Mesendoderm (in vitro differentiated cells): ENCODE measurements at regions not wholly inside any gene's neighbourhood (a gene's known extent, or its start where the extent isn't known, plus 50 kb on each side); places are given as distances from the start of the nearest gene placed in this dataset.
"Not testable (repeated sequence)": the region's sequence is repeated elsewhere in the genome, so short reads cannot be mapped to it uniquely, and the experiment has no call there.

ENCODE experiments used
- DNase-seq: peaks from one replicate; pipeline ENCODE4 v3.0.0; 2013
- H2AK5ac ChIP-seq: 2 replicates; pipeline ENCODE4 v1.6.1; 2013; ENCODE audit warnings: low read length, inconsistent platforms
- H2BK120ac ChIP-seq: 2 replicates; pipeline ENCODE4 v1.6.1; 2013; ENCODE audit warnings: low read depth, mild to moderate bottlenecking, low read length, moderate library complexity, mixed read lengths
- H2BK15ac ChIP-seq: replicated peaks from 2 replicates; pipeline ENCODE4 v1.6.1; 2013; ENCODE audit warnings: low read depth, mild to moderate bottlenecking, moderate library complexity
- H2BK5ac ChIP-seq: 2 replicates; pipeline ENCODE4 v1.6.1; 2013; ENCODE audit warnings: low read length, inconsistent platforms
- H3K18ac ChIP-seq: 2 replicates; pipeline ENCODE4 v1.6.1; 2013; ENCODE audit warnings: mild to moderate bottlenecking, low read length, mixed read lengths
- H3K23ac ChIP-seq: one replicate; pipeline ENCODE4 v1.6.1; 2013; ENCODE audit warnings: low read length
- H3K27ac ChIP-seq: 2 replicates; pipeline ENCODE4 v1.5.1; 2013; ENCODE audit warnings: low read depth, mild to moderate bottlenecking, inconsistent platforms, low read length, moderate library complexity
- H3K27me3 ChIP-seq: 2 replicates; pipeline ENCODE4 v1.6.1; 2013; ENCODE audit warnings: low read length, control low read depth, mild to moderate bottlenecking, inconsistent platforms; ENCODE audit not compliant: insufficient read depth, poor library complexity
- H3K36me3 ChIP-seq: 2 replicates; pipeline ENCODE4 v1.6.1; 2013; ENCODE audit warnings: low read length, inconsistent platforms; ENCODE audit not compliant: control insufficient read depth, insufficient read depth
- H3K4ac ChIP-seq: one replicate; pipeline ENCODE4 v1.6.1; 2013; ENCODE audit warnings: low read depth, mild to moderate bottlenecking, low read length, moderate library complexity
- H3K4me1 ChIP-seq: 2 replicates; pipeline ENCODE4 v1.6.1; 2013; ENCODE audit warnings: low read depth, low read length, inconsistent platforms; ENCODE audit not compliant: control insufficient read depth
- H3K4me2 ChIP-seq: 2 replicates; pipeline ENCODE4 v1.6.1; 2013; ENCODE audit warnings: low read length
- H3K4me3 ChIP-seq: 2 replicates; pipeline ENCODE4 v1.5.1; 2013; ENCODE audit warnings: mild to moderate bottlenecking, low read length
- H3K56ac ChIP-seq: one replicate; pipeline ENCODE4 v1.6.1; 2013; ENCODE audit warnings: low read length
- H3K79me1 ChIP-seq: 2 replicates; pipeline ENCODE4 v1.6.1; 2013; ENCODE audit warnings: low read length, inconsistent platforms
- H3K79me2 ChIP-seq: 2 replicates; pipeline ENCODE4 v1.6.1; 2013; ENCODE audit warnings: mild to moderate bottlenecking, low read length; ENCODE audit not compliant: control insufficient read depth, insufficient read depth
- H3K9ac ChIP-seq: 2 replicates; pipeline ENCODE4 v1.6.1; 2013; ENCODE audit warnings: low read length, inconsistent platforms
- H4K5ac ChIP-seq: one replicate; pipeline ENCODE4 v1.6.1; 2013; ENCODE audit warnings: low read length
- H4K8ac ChIP-seq: one replicate; pipeline ENCODE4 v1.6.1; 2013; ENCODE audit warnings: low read depth, mild to moderate bottlenecking, control low read depth, low read length, moderate library complexity
- WGBS: extraction: QIAGEN DNeasy Blood & Tissue Kit; methylation state at CpG from one replicate; pipeline ENCODE4 v1.1.7; 2013; ENCODE audit warnings: low lambda C conversion rate, missing lambda C conversion rate; ENCODE audit not compliant: insufficient coverage; ENCODE audit errors: extremely low coverage; 5-methylcytosine and 5-hydroxymethylcytosine counted together

DNA sequence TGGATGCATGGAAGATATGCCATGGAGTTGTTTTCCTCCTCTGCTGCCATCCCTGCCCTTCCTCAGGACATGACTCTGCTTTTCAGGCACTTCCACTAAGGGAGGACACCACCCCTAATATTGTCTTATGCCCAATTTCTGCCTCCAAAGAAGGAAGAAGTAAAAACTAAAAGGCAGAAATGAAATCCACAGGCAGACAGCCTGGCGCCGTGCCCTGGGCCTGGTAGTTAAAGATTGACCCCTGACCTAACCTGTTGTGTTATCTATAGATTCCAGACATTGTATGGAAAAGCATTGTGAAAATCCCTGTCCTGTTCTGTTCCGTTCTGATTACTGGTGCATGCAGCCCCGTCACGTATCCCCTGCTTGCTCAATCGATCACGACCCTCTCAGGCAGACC is 80.1 kb upstream of the PLAC8 start:
- H3K18ac ChIP-seq, H3K27me3 ChIP-seq, H3K56ac ChIP-seq, H4K5ac ChIP-seq, H3K9ac ChIP-seq, H3K23ac ChIP-seq, H2BK15ac ChIP-seq, H2BK120ac ChIP-seq, DNase-seq, H3K27ac ChIP-seq, H2BK5ac ChIP-seq, H3K4ac ChIP-seq, H3K79me1 ChIP-seq, H4K8ac ChIP-seq, H3K4me1 ChIP-seq, H3K4me2 ChIP-seq, H2AK5ac ChIP-seq, H3K36me3 ChIP-seq, H3K79me2 ChIP-seq, H3K4me3 ChIP-seq: not testable (repeated sequence)
- WGBS: no CpG with 5 or more reads among the region's 7 CpGs

DNA sequence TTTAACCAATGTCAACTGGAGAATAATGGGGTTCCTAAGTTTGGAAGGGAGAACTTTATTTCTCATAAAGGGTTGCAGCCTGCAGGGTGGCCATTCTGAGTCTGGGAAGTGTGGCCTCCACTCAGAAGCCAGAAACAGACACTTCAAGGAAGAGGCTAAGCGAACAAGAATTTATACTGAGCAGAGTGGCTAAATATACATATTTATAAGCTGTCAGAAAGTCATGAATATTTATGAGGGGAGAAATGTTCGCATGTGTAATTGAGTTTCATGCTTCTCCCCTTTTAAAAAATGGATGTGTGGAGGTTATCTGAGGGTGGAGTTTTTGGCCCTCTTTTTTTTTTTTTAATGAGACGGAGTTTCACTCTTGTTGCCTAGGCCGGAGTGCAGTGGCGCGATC is 78.1 kb upstream of the PLAC8 start:
- Histone ChIP-seq H3K23ac (no peak overlapping the region), H2AK5ac (no peak overlapping the region), H2BK5ac (no peak overlapping the region), H3K27ac (no peak overlapping the region), H3K56ac (no peak overlapping the region), H3K4me1 (peaks cover 4% of the 10 kb centered on the region), H3K9ac (no peak overlapping the region), H3K4me2 (no peak overlapping the region), H3K27me3 (no peaks in the 10 kb centered on the region), H3K79me1 (no peaks in the 10 kb centered on the region), H3K79me2 (no peaks in the 10 kb centered on the region), H3K4ac (no peak overlapping the region), H2BK120ac (no peak overlapping the region), H4K8ac (no peak overlapping the region), H4K5ac (no peak overlapping the region), H2BK15ac (no peak overlapping the region), H3K18ac (no peak overlapping the region), H3K36me3 (no peaks in the 10 kb centered on the region), H3K4me3 (no peak overlapping the region)
- no CpG with 5 or more reads among the region's 6 CpGs for WGBS
- DNase-seq: no peak

DNA sequence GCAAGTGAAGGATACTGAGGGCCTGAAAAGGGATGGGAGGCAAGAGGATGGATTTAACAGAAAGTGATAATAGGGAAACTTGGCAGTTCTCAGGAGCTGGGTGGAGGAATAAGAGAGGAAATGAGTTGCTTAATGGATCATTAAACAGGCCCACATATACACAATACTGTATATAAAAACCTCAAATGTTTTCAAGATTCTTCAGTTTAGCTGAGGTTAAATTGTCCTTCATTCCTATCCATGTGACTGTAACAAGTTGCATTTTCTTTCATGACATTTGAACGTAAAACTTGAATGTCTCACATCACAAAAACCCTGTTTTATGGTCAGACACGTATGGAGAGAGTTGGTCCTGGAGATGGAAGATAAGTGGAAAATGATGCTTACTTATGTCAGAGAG is 76.5 kb upstream of the PLAC8 start:
- Histone ChIP-seq H2AK5ac (no peak overlapping the region), H3K79me2 (no peaks in the 10 kb centered on the region), H3K23ac (no peak overlapping the region), H3K4me2 (no peak overlapping the region), H3K18ac (no peak overlapping the region), H3K27ac (no peak overlapping the region), H3K27me3 (no peaks in the 10 kb centered on the region), H3K4me3 (no peak overlapping the region), H3K79me1 (no peaks in the 10 kb centered on the region), H3K9ac (no peak overlapping the region), H2BK120ac (no peak overlapping the region), H3K4me1 (peaks cover 2% of the 10 kb centered on the region), H3K56ac (no peak overlapping the region), H2BK15ac (no peak overlapping the region), H2BK5ac (no peak overlapping the region), H4K5ac (no peak overlapping the region), H3K4ac (no peak overlapping the region), H4K8ac (no peak overlapping the region), H3K36me3 (no peaks in the 10 kb centered on the region)
- no peak for DNase-seq
- no CpG with 5 or more reads among the region's 2 CpGs for WGBS

DNA sequence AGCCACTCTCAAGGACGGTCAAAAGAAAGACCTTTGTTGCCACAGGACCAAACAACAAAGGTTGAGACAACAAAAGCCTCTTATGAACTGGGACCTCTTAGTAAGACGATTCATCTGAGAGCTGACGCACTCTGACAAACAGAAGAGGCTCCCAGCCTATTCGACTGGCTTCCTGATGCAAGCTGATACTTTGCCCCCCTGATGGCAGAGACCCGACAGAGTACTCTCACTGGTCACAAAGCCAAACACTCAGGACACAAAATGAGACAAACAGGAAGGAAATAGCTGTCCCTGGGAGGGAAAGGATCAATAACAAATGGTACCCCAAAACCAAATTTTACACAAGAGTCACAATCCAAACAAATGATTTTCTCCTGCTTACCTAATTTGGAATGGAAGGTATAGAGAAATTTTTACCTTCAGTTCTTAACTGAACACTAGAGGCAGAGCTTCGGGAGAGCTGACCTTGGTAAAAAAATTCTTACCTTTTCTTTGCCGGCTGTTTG is 75.2 kb upstream of the PLAC8 start:
- no peak overlapping the region for H2BK15ac ChIP-seq

DNA sequence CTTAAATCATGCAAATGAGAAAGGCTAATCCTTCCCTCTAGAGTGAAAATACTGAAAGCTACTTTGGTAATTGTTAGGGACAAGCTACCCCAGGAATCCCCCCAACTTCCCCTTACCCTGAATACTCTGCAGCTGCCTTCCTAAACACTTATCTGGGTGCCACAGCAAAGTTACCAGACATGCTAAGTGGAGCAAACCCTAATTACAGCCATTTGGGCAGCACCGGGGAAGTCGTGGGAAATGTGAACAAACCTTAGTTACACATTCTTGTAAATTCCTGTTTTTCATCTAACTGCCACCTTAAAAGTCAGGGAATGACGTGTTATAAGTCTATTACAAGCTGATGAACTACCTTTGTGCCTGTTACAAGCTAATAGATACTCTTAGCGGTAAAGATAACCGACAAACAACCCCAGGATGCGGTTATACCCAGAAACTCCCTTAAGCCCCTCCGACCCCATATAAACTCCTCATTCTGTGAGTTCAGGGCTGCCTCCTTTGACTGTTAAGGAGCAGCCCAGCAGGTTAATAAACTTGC is 66.0 kb upstream of the PLAC8 start:
- Histone ChIP-seq H3K4me1 (no peaks in the 10 kb centered on the region), H3K23ac (no peak overlapping the region), H3K79me2 (no peaks in the 10 kb centered on the region), H4K5ac (no peak overlapping the region), H3K27ac (no peak overlapping the region), H3K36me3 (no peaks in the 10 kb centered on the region), H3K18ac (no peak overlapping the region), H4K8ac (no peak overlapping the region), H3K4me2 (no peak overlapping the region), H2AK5ac (no peak overlapping the region), H2BK5ac (no peak overlapping the region), H3K9ac (no peak overlapping the region), H3K4ac (no peak overlapping the region), H3K56ac (no peak overlapping the region), H3K79me1 (no peaks in the 10 kb centered on the region), H2BK120ac (no peak overlapping the region), H2BK15ac (no peak overlapping the region), H3K4me3 (no peak overlapping the region), H3K27me3 (no peaks in the 10 kb centered on the region)
- no CpG with 5 or more reads among the region's 7 CpGs for WGBS
- DNase-seq: no peak

More for the DNA sequence above, 75.2 kb upstream of the PLAC8 start:
- Histone ChIP-seq H3K4ac (no peak overlapping the region), H3K27me3 (no peaks in the 10 kb centered on the region), H3K36me3 (no peaks in the 10 kb centered on the region), H2AK5ac (no peak overlapping the region), H3K4me1 (peaks cover 2% of the 10 kb centered on the region), H2BK120ac (no peak overlapping the region), H4K5ac (no peak overlapping the region), H3K79me1 (no peaks in the 10 kb centered on the region), H2BK5ac (no peak overlapping the region), H3K18ac (no peak overlapping the region), H3K9ac (no peak overlapping the region), H4K8ac (no peak overlapping the region), H3K56ac (no peak overlapping the region), H3K23ac (no peak overlapping the region), H3K4me2 (no peak overlapping the region), H3K27ac (no peak overlapping the region), H3K79me2 (no peaks in the 10 kb centered on the region), H3K4me3 (no peak overlapping the region)
- no CpG with 5 or more reads among the region's 7 CpGs for WGBS
- DNase-seq: no peak

DNA sequence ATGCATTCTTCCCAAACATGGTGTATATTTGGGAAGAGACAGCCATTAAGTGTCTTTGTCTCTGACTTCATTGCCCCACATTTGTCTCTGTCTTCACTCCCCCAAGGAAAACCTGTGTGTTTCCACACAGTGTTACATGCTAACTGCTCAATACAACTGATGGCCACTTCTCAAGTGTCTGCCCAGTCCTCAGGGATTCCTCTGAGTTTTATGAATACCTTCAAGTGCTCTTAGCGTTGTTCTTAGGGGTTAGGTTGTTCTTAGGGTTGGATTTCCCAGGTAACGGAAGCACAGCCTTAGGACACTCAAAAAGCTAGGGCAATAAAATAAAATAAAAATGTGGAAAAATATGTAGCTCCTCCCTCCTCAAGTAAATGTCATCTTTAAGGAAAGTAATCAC is 64.7 kb upstream of the PLAC8 start:
- Histone ChIP-seq H4K5ac (no peak overlapping the region), H3K9ac (no peak overlapping the region), H3K4me1 (no peaks in the 10 kb centered on the region), H3K79me1 (no peaks in the 10 kb centered on the region), H3K27ac (no peak overlapping the region), H2BK120ac (no peak overlapping the region), H3K4me3 (no peak overlapping the region), H3K18ac (no peak overlapping the region), H2BK5ac (no peak overlapping the region), H3K79me2 (no peaks in the 10 kb centered on the region), H3K36me3 (no peaks in the 10 kb centered on the region), H3K56ac (no peak overlapping the region), H4K8ac (no peak overlapping the region), H3K4me2 (no peak overlapping the region), H3K23ac (no peak overlapping the region), H3K27me3 (no peaks in the 10 kb centered on the region), H2AK5ac (no peak overlapping the region), H2BK15ac (no peak overlapping the region), H3K4ac (no peak overlapping the region)
- no peak for DNase-seq
- WGBS: no CpG with 5 or more reads among the region's 2 CpGs
